Astrocyte (in vitro differentiated cells and primary cell): ENCODE measurements at regions not wholly inside any gene's neighbourhood (a gene's known extent, or its start where the extent isn't known, plus 50 kb on each side); places are given as distances from the start of the nearest gene placed in this dataset.

Experiments used
- DNase-seq: peaks from one replicate; pipeline ENCODE4 v3.0.0-alpha.2; 2010; ENCODE audit warnings: low read depth
- FAIRE-seq: peaks from 2 replicates; lab custom pipeline; 2011; peaks lifted over from hg19 to GRCh38; lab: Jason Lieb, UNC
- H2AFZ ChIP-seq: 2 replicates; pipeline ENCODE4 v1.6.0; 2012; ENCODE audit warnings: low read depth, low read length, inconsistent platforms
- H3K27ac ChIP-seq: 2 replicates; pipeline ENCODE4 v1.5.1; 2011; ENCODE audit warnings: low read depth, low read length, inconsistent platforms
- H3K27me3 ChIP-seq: 2 replicates; pipeline ENCODE4 v1.6.0; 2011; ENCODE audit warnings: low read length, inconsistent platforms; ENCODE audit not compliant: insufficient read depth
- H3K36me3 ChIP-seq: 2 replicates; pipeline ENCODE4 v1.5.1; 2011; ENCODE audit warnings: low read length, inconsistent platforms; ENCODE audit not compliant: insufficient read depth
- H3K4me1 ChIP-seq: 2 replicates; pipeline ENCODE4 v1.5.1; 2011; ENCODE audit warnings: low read length, inconsistent platforms; ENCODE audit not compliant: insufficient read depth
- H3K4me2 ChIP-seq: 2 replicates; pipeline ENCODE4 v1.6.0; 2012; ENCODE audit warnings: low read length, inconsistent platforms
- H3K4me3 ChIP-seq: 2 replicates; pipeline ENCODE4 v1.5.1; 2011; ENCODE audit warnings: low read depth, mild to moderate bottlenecking, low read length, inconsistent platforms; ENCODE audit not compliant: insufficient read depth
- H3K79me2 ChIP-seq: 2 replicates; pipeline ENCODE4 v1.6.0; 2012; ENCODE audit warnings: mild to moderate bottlenecking, low read length, inconsistent platforms; ENCODE audit not compliant: insufficient read depth
- H3K9ac ChIP-seq: 2 replicates; pipeline ENCODE4 v1.6.0; 2012; ENCODE audit warnings: mild to moderate bottlenecking, low read length, inconsistent platforms
- H3K9me3 ChIP-seq: 2 replicates; pipeline ENCODE4 v1.5.1; 2012; ENCODE audit warnings: low read depth, mild to moderate bottlenecking, low read length, inconsistent platforms; ENCODE audit not compliant: insufficient read depth
- H4K20me1 ChIP-seq: 2 replicates; pipeline ENCODE4 v1.6.0; 2012; ENCODE audit warnings: low read length, inconsistent platforms; ENCODE audit not compliant: insufficient read depth
- H3K27ac Mint-ChIP-seq: one replicate; pipeline ENCODE4 v1.8.0; 2021; ENCODE audit warnings: mild to moderate bottlenecking, mixed read lengths; ENCODE audit not compliant: unreplicated experiment
- H3K27me3 Mint-ChIP-seq: one replicate; pipeline ENCODE4 v1.8.0; 2021; ENCODE audit warnings: low read depth, mixed read lengths; ENCODE audit not compliant: unreplicated experiment
- H3K36me3 Mint-ChIP-seq: one replicate; pipeline ENCODE4 v1.8.0; 2021; ENCODE audit warnings: low read depth, mixed read lengths; ENCODE audit not compliant: unreplicated experiment
- H3K4me1 Mint-ChIP-seq: one replicate; pipeline ENCODE4 v1.8.0; 2021; ENCODE audit warnings: low read depth, mixed read lengths; ENCODE audit not compliant: unreplicated experiment
- H3K4me3 Mint-ChIP-seq: one replicate; pipeline ENCODE4 v1.8.0; 2021; ENCODE audit warnings: mild to moderate bottlenecking, moderate library complexity, mixed read lengths; ENCODE audit not compliant: unreplicated experiment
- H3K9me3 Mint-ChIP-seq: one replicate; pipeline ENCODE4 v1.8.0; 2021; ENCODE audit warnings: mild to moderate bottlenecking, mixed read lengths; ENCODE audit not compliant: unreplicated experiment
- CTCF ChIP-seq: IDR thresholded peaks from 2 replicates; pipeline ENCODE4 v1.5.1; 2011; ENCODE audit warnings: low read depth, mild to moderate bottlenecking, inconsistent platforms, low read length, moderate library complexity; ENCODE audit not compliant: insufficient read depth
- EZH2 ChIP-seq: IDR thresholded peaks from 2 replicates; pipeline ENCODE4 v1.6.1; 2012; ENCODE audit warnings: mild to moderate bottlenecking, low read length, inconsistent platforms; ENCODE audit not compliant: insufficient read depth

- Histone ChIP-seq H3K9me3 (peaks cover 5% of the 10 kb centered on the region), H3K27me3 (no peaks in the 10 kb centered on the region), H2AFZ (no peak overlapping the region), H3K36me3 (no peaks in the 10 kb centered on the region), H3K27ac (no peak overlapping the region), H4K20me1 (no peaks in the 10 kb centered on the region), H3K9ac (no peak overlapping the region), H3K4me2 (no peak overlapping the region), H3K4me1 (no peaks in the 10 kb centered on the region), H3K4me3 (no peak overlapping the region), H3K79me2 (no peaks in the 10 kb centered on the region)
- Mint-ChIP-seq H3K9me3 (no peaks in the 10 kb centered on the region), H3K36me3 (no peaks in the 10 kb centered on the region), H3K27me3 (no peaks in the 10 kb centered on the region), H3K4me1 (no peaks in the 10 kb centered on the region), H3K4me3 (no peak overlapping the region), H3K27ac (no peak overlapping the region)
- no peak for DNase-seq
- TF ChIP-seq CTCF (no peak), EZH2 (no peak)
- FAIRE-seq, result no peak
Measured at GRCh38 chr9:30075451-30076199, 2308.8 kb upstream of the ACO1 start.

GRCh38 chr9:30078195-30078594, 2306.2 kb upstream of the ACO1 start:
- DNase-seq (no peak), FAIRE-seq (no peak)
- no peak overlapping the region for H3K9ac ChIP-seq
- Mint-ChIP-seq H3K4me1 (no peaks in the 10 kb centered on the region), H3K36me3 (no peaks in the 10 kb centered on the region), H3K27me3 (no peaks in the 10 kb centered on the region), H3K9me3 (no peaks in the 10 kb centered on the region), H3K27ac (no peak overlapping the region), H3K4me3 (no peak overlapping the region)
- H3K79me2 ChIP-seq, result no peaks in the 10 kb centered on the region
- H3K4me2 ChIP-seq, result no peak overlapping the region
- no peaks in the 10 kb centered on the region for H3K27me3 ChIP-seq
- H3K4me3 ChIP-seq, result no peak overlapping the region
- H3K36me3 ChIP-seq, result no peaks in the 10 kb centered on the region
- no peak overlapping the region for H3K27ac ChIP-seq
- TF ChIP-seq CTCF (no peak), EZH2 (no peak)
- no peaks in the 10 kb centered on the region for H4K20me1 ChIP-seq
- H3K9me3 ChIP-seq, result peaks cover 5% of the 10 kb centered on the region
- no peaks in the 10 kb centered on the region for H3K4me1 ChIP-seq
- H2AFZ ChIP-seq, result no peak overlapping the region

GRCh38 chr9:30089428-30089827, 2295.0 kb upstream of the ACO1 start:
- DNase-seq (no peak), FAIRE-seq (no peak)
- Histone ChIP-seq H4K20me1 (no peaks in the 10 kb centered on the region), H3K4me3 (no peak overlapping the region), H3K36me3 (no peaks in the 10 kb centered on the region), H3K9ac (no peak overlapping the region), H3K27ac (no peak overlapping the region), H3K27me3 (no peaks in the 10 kb centered on the region), H3K79me2 (no peaks in the 10 kb centered on the region), H2AFZ (no peak overlapping the region), H3K9me3 (no peaks in the 10 kb centered on the region), H3K4me2 (no peak overlapping the region), H3K4me1 (no peaks in the 10 kb centered on the region)
- Mint-ChIP-seq H3K27ac (no peak overlapping the region), H3K4me3 (no peak overlapping the region), H3K9me3 (no peaks in the 10 kb centered on the region), H3K27me3 (no peaks in the 10 kb centered on the region), H3K36me3 (no peaks in the 10 kb centered on the region), H3K4me1 (no peaks in the 10 kb centered on the region)
- TF ChIP-seq EZH2, result no peak
- no peak for TF ChIP-seq CTCF
